Left cardiac atrium (tissue), 4 donors: ENCODE measurements at regions not wholly inside any gene's neighbourhood (a gene's known extent, or its start where the extent isn't known, plus 50 kb on each side); places are given as distances from the start of the nearest gene placed in this dataset.
"Not testable (repeated sequence)": the region's sequence is repeated elsewhere in the genome, so short reads cannot be mapped to it uniquely, and the experiment has no call there.

Experiments used
- ATAC-seq, 2 donors: fragments of 200-7000 bp; cut with Tn5 transposase; one replicate each; pipeline ENCODE4 v1.9.1; 2020; ENCODE audit warnings: mild to moderate bottlenecking in 2 of 2, moderate library complexity in 2 of 2
- DNase-seq: peaks from one replicate; pipeline ENCODE4 v3.0.0-alpha.2; 2020
- intact Hi-C, 2 donors: fragments of 100-400 bp; cut with DNase I; formaldehyde crosslinking; loops; one replicate each; pipeline versions ENCODE4 v1.14.1 to v1.15.1; 2022 to 2023
- donor health status: DM: no; HTN: yes; CAD: no.
- donor health status: DM: no; HTN: yes; CAD: no; lungs with severe emphysema.
- donor health status: DM: yes; HTN: yes; CAD: no.
- donor health status: Dilated cardiomyopathy.

DNA sequence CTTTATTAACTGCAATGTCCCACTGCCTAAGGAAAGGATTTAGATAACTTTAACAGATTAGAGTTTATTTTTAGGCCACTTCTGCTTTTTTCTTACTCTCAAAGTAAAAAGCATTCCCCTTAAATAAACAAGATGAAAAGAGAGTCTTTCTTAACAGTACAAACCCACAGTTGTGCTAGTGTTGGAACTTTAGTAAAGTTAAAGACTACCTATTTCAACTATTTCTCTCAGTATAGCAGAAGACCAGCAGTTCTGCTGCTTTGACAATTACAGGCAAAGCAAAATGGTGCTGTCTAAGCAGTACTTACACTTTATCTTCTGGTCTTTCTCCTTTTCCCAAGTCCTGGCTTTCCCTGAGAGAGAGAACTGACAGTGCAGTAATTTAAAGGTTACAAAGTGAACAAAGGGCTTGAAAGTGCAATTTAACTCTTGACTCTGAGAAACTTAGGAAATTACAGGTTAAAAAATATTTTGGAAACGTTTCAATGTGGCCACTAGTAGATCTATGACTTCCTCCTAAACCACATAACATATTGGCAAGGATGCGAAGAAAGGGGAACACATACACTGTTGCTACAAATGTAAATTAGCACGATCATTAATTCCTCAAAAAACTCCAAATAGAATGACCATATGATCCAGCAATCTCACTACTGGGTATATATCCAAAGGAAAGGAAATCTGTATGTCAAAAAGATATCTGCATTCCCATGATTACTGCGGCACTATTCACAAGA is 135.4 kb upstream of the POGK start:
- intact Hi-C loops, result no loop called here
- no peak for ATAC-seq
- no peak for DNase-seq

DNA sequence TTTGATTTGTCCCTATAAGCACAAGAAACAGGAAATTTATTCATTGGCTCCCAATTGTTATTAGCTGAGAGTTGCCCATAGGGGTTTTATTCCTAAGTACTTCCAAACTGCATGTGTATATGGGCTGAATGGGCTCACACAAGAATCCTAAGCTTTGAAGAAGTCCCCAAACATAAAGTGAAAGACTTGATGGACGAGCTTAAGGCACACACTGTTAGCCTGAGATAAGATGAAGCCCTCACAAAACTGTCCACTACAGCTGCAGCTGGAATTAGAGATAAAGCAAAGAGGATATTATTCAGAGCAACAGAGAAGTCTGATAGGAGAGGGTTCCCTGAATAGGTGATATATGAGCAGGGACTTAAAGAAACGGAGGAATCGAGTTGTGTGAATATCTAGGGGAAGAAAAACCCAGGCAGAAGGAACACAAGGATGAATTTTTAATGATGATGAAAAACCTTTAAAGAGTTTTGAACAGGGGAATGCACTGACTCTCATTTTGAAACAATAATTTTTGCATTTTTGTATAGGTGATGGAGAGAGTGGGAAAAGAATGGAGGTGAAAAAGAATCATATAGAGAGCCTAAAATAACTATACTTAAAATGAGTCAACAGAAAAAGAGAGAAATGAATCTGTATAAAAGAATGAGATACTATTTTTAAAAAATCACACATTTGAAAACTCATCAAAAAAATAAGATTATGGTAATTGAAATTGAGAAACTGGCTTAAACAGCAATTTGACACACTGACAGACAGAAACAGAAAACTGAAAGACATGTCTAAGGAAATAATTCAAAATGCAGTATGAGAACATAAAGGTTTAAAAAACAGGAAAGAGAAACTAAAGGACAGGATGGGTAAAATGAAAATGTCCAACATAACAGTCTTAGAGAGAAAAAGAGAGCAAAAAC is 133.6 kb upstream of the POGK start:
- ATAC-seq, result no peak
- intact Hi-C loops, result no loop called here

DNA sequence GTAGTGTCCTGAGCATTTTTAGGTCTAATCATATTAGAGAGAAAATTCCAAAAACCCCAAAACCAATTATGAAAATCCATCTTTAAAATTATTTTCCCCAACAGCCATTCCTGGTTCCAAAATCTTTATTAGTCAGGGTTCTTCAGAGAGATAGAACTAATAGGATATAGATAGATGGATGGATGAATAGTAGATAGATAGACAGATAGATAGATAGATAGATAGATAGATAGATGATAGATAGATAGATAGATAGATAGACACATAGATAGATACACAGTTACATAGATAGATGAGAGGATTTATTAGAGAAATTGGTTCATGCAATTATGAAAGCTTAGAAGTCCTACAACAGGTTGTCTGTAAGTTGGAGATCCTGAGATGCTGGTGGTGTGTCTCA is 122.7 kb upstream of the POGK start:
- no peak for ATAC-seq
- no peak for DNase-seq
- intact Hi-C loops, result no loop called here

More for the DNA sequence above, 133.6 kb upstream of the POGK start:
- no peak for DNase-seq

GRCh38 chr1:166721145-166721544 is 118.1 kb upstream of the POGK start:
- no peak for DNase-seq
- intact Hi-C loops, result no loop called here
- ATAC-seq, result no peak

GRCh38 chr1:166730299-166730888 is 108.9 kb upstream of the POGK start:
- DNase-seq (no peak), ATAC-seq (no peak)
- intact Hi-C loops, result no loop called here

DNA sequence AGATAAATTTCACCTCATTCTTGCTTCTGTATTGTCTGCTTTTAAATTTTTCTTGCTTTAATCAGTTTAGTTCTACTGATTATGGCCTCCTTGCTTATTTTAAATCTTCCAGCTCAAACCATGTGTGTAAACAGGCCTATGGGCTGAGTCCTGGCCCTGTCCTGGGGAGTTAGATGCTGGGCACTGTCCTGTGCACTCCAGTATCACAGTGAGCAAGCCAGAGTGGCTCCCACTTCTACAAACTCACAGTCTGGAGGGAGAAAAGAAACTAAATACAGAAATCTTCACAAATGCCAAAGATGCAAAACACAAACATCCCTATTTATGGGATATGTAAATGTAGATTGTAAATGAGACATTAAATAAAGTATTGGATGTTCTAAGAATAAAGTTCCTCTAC is 101.1 kb upstream of the POGK start:
- no peak for ATAC-seq
- intact Hi-C loops, result no loop called here

DNA sequence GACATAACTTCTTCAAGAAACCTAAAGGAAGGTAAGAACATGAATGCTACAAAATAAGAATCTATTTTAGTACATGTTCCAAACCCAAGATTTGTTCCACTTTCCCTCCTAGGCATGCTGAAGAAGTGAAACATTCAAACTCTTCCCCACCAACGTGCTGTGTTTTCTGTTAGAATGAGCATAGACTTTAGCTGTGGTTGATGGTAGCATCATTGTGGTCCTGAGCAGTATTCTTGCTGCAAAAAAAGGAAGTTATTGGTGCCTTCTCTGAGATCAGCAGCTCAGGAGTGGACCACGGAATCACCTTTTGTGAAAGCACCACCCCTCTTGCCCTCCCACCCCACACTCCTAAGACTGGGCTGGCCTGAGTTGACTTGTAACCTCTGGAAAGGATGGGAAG is 100.4 kb upstream of the POGK start:
- DNase-seq (no peak), ATAC-seq (no peak)
- intact Hi-C loops, result no loop called here

More for the DNA sequence above, 101.1 kb upstream of the POGK start:
- no peak for DNase-seq

GRCh38 chr1:166740668-166741276 is 98.5 kb upstream of the POGK start:
- intact Hi-C loops, result no loop called here
- peak; percentile 29 to 30 for ATAC-seq

GRCh38 chr1:166763318-166763717 is 76.0 kb upstream of the POGK start:
- no peak for ATAC-seq
- intact Hi-C loops, result no loop called here
- DNase-seq, result no peak

More at GRCh38 chr1:166740668-166741276, 98.5 kb upstream of the POGK start:
- DNase-seq, result peak; percentile 23

- intact Hi-C loops, result no loop called here
These were observed 72.3 kb upstream of the POGK start for GRCh38 chr1:166766942-166767341.

GRCh38 chr1:166784646-166785045 is 54.6 kb upstream of the POGK start:
- ATAC-seq, DNase-seq, intact Hi-C loops: not testable (repeated sequence)

More at GRCh38 chr1:166766942-166767341, 72.3 kb upstream of the POGK start:
- no peak for ATAC-seq
- no peak for DNase-seq

GRCh38 chr1:166785987-166786386 is 53.3 kb upstream of the POGK start:
- ATAC-seq (no peak), DNase-seq (no peak)
- intact Hi-C loops, result no loop called here

- DNase-seq (no peak), ATAC-seq (no peak)
- intact Hi-C loops, result no loop called here
These were observed 50.0 kb upstream of the POGK start for GRCh38 chr1:166789286-166789685.
